Prostate gland (tissue), 2 donors: ENCODE measurements at regions not wholly inside any gene's neighbourhood (a gene's known extent, or its start where the extent isn't known, plus 50 kb on each side); places are given as distances from the start of the nearest gene placed in this dataset.

Experiments
- POLR2A ChIP-seq: fragments of 450-650 bp; IDR thresholded peaks from one replicate; pipeline ENCODE4 v1.6.1; 2016; ENCODE audit warnings: antibody characterized with exemption, mild to moderate bottlenecking
- POLR2AphosphoS5 ChIP-seq: sonication (generic); formaldehyde crosslinking; IDR thresholded peaks from one replicate; pipeline ENCODE4 v1.6.1; 2017; ENCODE audit warnings: antibody characterized with exemption
- TF ChIP-seq, protein P1 (sequence below), 4 experiments: fragments of 200-600 bp in 2 of 4; fragments of 450-650 bp in 2 of 4; sonication (generic) in 2 of 4; IDR thresholded peaks; 1 replicate in 3 of 4; 2 replicates in 1 of 4; pipeline ENCODE4 v1.5.1; 2016 to 2019; ENCODE audit warnings: antibody characterized with exemption in 4 of 4, mild to moderate bottlenecking in 2 of 4, moderate library complexity in 2 of 4

- TF ChIP-seq, protein P1, sequence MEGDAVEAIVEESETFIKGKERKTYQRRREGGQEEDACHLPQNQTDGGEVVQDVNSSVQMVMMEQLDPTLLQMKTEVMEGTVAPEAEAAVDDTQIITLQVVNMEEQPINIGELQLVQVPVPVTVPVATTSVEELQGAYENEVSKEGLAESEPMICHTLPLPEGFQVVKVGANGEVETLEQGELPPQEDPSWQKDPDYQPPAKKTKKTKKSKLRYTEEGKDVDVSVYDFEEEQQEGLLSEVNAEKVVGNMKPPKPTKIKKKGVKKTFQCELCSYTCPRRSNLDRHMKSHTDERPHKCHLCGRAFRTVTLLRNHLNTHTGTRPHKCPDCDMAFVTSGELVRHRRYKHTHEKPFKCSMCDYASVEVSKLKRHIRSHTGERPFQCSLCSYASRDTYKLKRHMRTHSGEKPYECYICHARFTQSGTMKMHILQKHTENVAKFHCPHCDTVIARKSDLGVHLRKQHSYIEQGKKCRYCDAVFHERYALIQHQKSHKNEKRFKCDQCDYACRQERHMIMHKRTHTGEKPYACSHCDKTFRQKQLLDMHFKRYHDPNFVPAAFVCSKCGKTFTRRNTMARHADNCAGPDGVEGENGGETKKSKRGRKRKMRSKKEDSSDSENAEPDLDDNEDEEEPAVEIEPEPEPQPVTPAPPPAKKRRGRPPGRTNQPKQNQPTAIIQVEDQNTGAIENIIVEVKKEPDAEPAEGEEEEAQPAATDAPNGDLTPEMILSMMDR (IDR thresholded peaks at IDR 0.05) = no peak
- TF ChIP-seq POLR2AphosphoS5 = no peak
- TF ChIP-seq POLR2A = no peak
These were observed 777.9 kb downstream of the MRPL39 start for GRCh38 chr21:24829397-24829796.
